ENCODE measurements at regions not wholly inside any gene's neighbourhood (a gene's known extent, or its start where the extent isn't known, plus 50 kb on each side); places are given as distances from the start of the nearest gene placed in this dataset.

- Histone ChIP-seq H3K4me1 (ENCODE audit: insufficient read depth, low read length, poor library complexity, severe bottlenecking) (no peaks in the 10 kb centered on the region), H3K4me3 (ENCODE audit: low read depth, low read length, poor library complexity, severe bottlenecking) (no peak overlapping the region), H3K9me3 (ENCODE audit: low read depth, low read length, poor library complexity, severe bottlenecking) (no peaks in the 10 kb centered on the region), H3K27me3 (replicated peaks; ENCODE audit: insufficient read depth, low read depth, low read length, poor library complexity) (no peaks in the 10 kb centered on the region), H3K27ac (ENCODE audit: low read depth, low read length, poor library complexity, severe bottlenecking) (no peak overlapping the region), H3K36me3 (ENCODE audit: insufficient read depth, low read length, poor library complexity, severe bottlenecking) (no peaks in the 10 kb centered on the region)
- POLR2A ChIA-PET (ENCODE audit: low non-redundant PET): no interaction called here
- no peak for TF ChIP-seq EZH2 (IDR thresholded peaks at IDR 0.05; ENCODE audit: borderline replicate concordance, low read depth, low read length, poor library complexity, severe bottlenecking)
- TF ChIP-seq CTCF (conservative IDR thresholded peaks at IDR 0.05; ENCODE audit: low read depth, low read length): no peak
- DNase-seq (ENCODE audit: low spot score): no peak
- no TSS peak for BruUV-seq (replicated peaks)
- intact Hi-C loops (cut with micrococcal nuclease; ENCODE audit: unreplicated experiment): no loop called here
- CTCF ChIA-PET: no interaction called here
These were observed 145.3 kb upstream of the VCX3B start for GRCh38 chrX:8319359-8319758.

- no peak overlapping the region for H3K27ac ChIP-seq (ENCODE audit: low read depth, low read length, poor library complexity, severe bottlenecking)
- ChIA-PET CTCF (no interaction called here), POLR2A (ENCODE audit: low non-redundant PET) (no interaction called here)
- H3K4me3 ChIP-seq (ENCODE audit: low read depth, low read length, poor library complexity, severe bottlenecking): no peak overlapping the region
- no peak for TF ChIP-seq EZH2 (IDR thresholded peaks at IDR 0.05; ENCODE audit: borderline replicate concordance, low read depth, low read length, poor library complexity, severe bottlenecking)
- TF ChIP-seq CTCF (conservative IDR thresholded peaks at IDR 0.05; ENCODE audit: low read depth, low read length): peak; percentile 39
- H3K4me1 ChIP-seq (ENCODE audit: insufficient read depth, low read length, poor library complexity, severe bottlenecking): no peaks in the 10 kb centered on the region
- no peaks in the 10 kb centered on the region for H3K27me3 ChIP-seq (replicated peaks; ENCODE audit: insufficient read depth, low read depth, low read length, poor library complexity)
- BruUV-seq (replicated peaks): no TSS peak
- intact Hi-C loops (cut with micrococcal nuclease; ENCODE audit: unreplicated experiment): no loop called here
- DNase-seq (ENCODE audit: low spot score): peak; percentile 1
- no peaks in the 10 kb centered on the region for H3K9me3 ChIP-seq (ENCODE audit: low read depth, low read length, poor library complexity, severe bottlenecking)
- no peaks in the 10 kb centered on the region for H3K36me3 ChIP-seq (ENCODE audit: insufficient read depth, low read length, poor library complexity, severe bottlenecking)
These were observed 141.3 kb upstream of the VCX3B start for GRCh38 chrX:8323356-8323755.

GRCh38 chrX:8341814-8342590, 122.6 kb upstream of the VCX3B start:
- H3K9me3 ChIP-seq (ENCODE audit: low read depth, low read length, poor library complexity, severe bottlenecking): peaks cover 2% of the 10 kb centered on the region
- TF ChIP-seq EZH2 (IDR thresholded peaks at IDR 0.05; ENCODE audit: borderline replicate concordance, low read depth, low read length, poor library complexity, severe bottlenecking) (no peak), CTCF (conservative IDR thresholded peaks at IDR 0.05; ENCODE audit: low read depth, low read length) (no peak)

More at GRCh38 chrX:8341814-8342590, 122.6 kb upstream of the VCX3B start:
- H3K27ac ChIP-seq (ENCODE audit: low read depth, low read length, poor library complexity, severe bottlenecking): no peak overlapping the region
- no TSS peak for BruUV-seq (replicated peaks)
- POLR2A ChIA-PET (ENCODE audit: low non-redundant PET): no interaction called here
- peak; percentile 0 for DNase-seq (ENCODE audit: low spot score)
- no peaks in the 10 kb centered on the region for H3K27me3 ChIP-seq (replicated peaks; ENCODE audit: insufficient read depth, low read depth, low read length, poor library complexity)
- intact Hi-C loops (cut with micrococcal nuclease; ENCODE audit: unreplicated experiment): no loop called here
- H3K4me1 ChIP-seq (ENCODE audit: insufficient read depth, low read length, poor library complexity, severe bottlenecking): no peaks in the 10 kb centered on the region
- H3K4me3 ChIP-seq (ENCODE audit: low read depth, low read length, poor library complexity, severe bottlenecking): no peak overlapping the region
- H3K36me3 ChIP-seq (ENCODE audit: insufficient read depth, low read length, poor library complexity, severe bottlenecking): no peaks in the 10 kb centered on the region
- CTCF ChIA-PET: no interaction called here

Data from A673 (cell line).